Liver (tissue), 8 donors: ENCODE measurements at regions not wholly inside any gene's neighbourhood (a gene's known extent, or its start where the extent isn't known, plus 50 kb on each side); places are given as distances from the start of the nearest gene placed in this dataset.

Source experiments
- DNase-seq: peaks from one replicate; pipeline ENCODE4 v3.0.0-alpha.2; 2017; ENCODE audit warnings: low spot score
- H3K27ac ChIP-seq, 2 donors: one replicate each; pipeline ENCODE4 v1.7.0; 2013; ENCODE audit warnings: inconsistent platforms in 2 of 2, low read length in 2 of 2, control low read depth in 1 of 2, low read depth in 1 of 2, mild to moderate bottlenecking in 1 of 2
- H3K27me3 ChIP-seq, 4 donors: one replicate each; pipeline versions ENCODE4 v1.6.1 to v1.7.0; 2013; ENCODE audit warnings: low read length in 3 of 4, inconsistent platforms in 1 of 4, mild to moderate bottlenecking in 1 of 4, moderate library complexity in 1 of 4; ENCODE audit not compliant: control insufficient read depth in 4 of 4, insufficient read depth in 4 of 4
- H3K36me3 ChIP-seq, 4 donors: one replicate each; pipeline versions ENCODE4 v1.6.1 to v1.7.0; 2013; ENCODE audit warnings: low read length in 3 of 4, mild to moderate bottlenecking in 3 of 4, low read depth in 1 of 4, moderate library complexity in 1 of 4; ENCODE audit not compliant: control insufficient read depth in 4 of 4, insufficient read depth in 3 of 4
- H3K4me1 ChIP-seq, 4 donors: one replicate each; pipeline versions ENCODE4 v1.6.1 to v1.7.0; 2013; ENCODE audit warnings: low read length in 3 of 4, mild to moderate bottlenecking in 3 of 4, moderate library complexity in 1 of 4; ENCODE audit not compliant: control insufficient read depth in 4 of 4, insufficient read depth in 4 of 4
- H3K4me3 ChIP-seq, 3 donors: one replicate each; pipeline versions ENCODE4 v1.6.1 to v1.7.0; 2013; ENCODE audit warnings: low read length in 3 of 3, control low read depth in 1 of 3, low read depth in 1 of 3, mild to moderate bottlenecking in 1 of 3
- H3K9ac ChIP-seq, 2 donors: one replicate each; pipeline ENCODE4 v1.7.0; 2013; ENCODE audit warnings: low read length in 2 of 2, mild to moderate bottlenecking in 2 of 2, moderate library complexity in 2 of 2, control low read depth in 1 of 2, low read depth in 1 of 2
- H3K9me3 ChIP-seq, 4 donors: one replicate each; pipeline versions ENCODE4 v1.6.1 to v1.7.0; 2013; ENCODE audit warnings: low read length in 3 of 4; ENCODE audit not compliant: control insufficient read depth in 4 of 4
- EGR1 ChIP-seq, 2 donors: IDR thresholded peaks; 2 replicates each; pipeline ENCODE4 v1.6.1; 2016 to 2018; ENCODE audit warnings: antibody characterized with exemption in 2 of 2, low read depth in 2 of 2
- FOXA1 ChIP-seq: IDR thresholded peaks from 2 replicates; pipeline ENCODE4 v1.6.1; 2016; ENCODE audit warnings: antibody characterized with exemption
- GABPA ChIP-seq, 2 donors: IDR thresholded peaks in 1 of 2; conservative IDR thresholded peaks in 1 of 2; 2 replicates each; pipeline ENCODE4 v1.6.1; 2016; ENCODE audit warnings: antibody characterized with exemption in 2 of 2, mild to moderate bottlenecking in 1 of 2, moderate library complexity in 1 of 2
- HNF4A ChIP-seq, 2 donors: conservative IDR thresholded peaks; 2 replicates each; pipeline ENCODE4 v1.6.1; 2016; ENCODE audit warnings: antibody characterized with exemption in 2 of 2, mild to moderate bottlenecking in 2 of 2
- HNF4G ChIP-seq: IDR thresholded peaks from 2 replicates; pipeline ENCODE4 v1.6.1; 2016; ENCODE audit warnings: antibody characterized with exemption
- JUND ChIP-seq, 2 donors: IDR thresholded peaks; 2 replicates each; pipeline ENCODE4 v1.6.1; 2016; ENCODE audit warnings: antibody characterized with exemption in 2 of 2
- NR2F2 ChIP-seq: IDR thresholded peaks from 2 replicates; pipeline ENCODE4 v1.6.1; 2016; ENCODE audit warnings: antibody characterized with exemption
- RAD21 ChIP-seq, 2 donors: IDR thresholded peaks; 2 replicates each; pipeline ENCODE4 v1.6.1; 2016; ENCODE audit warnings: antibody characterized with exemption in 2 of 2, mild to moderate bottlenecking in 2 of 2
- SP1 ChIP-seq: IDR thresholded peaks from 2 replicates; pipeline ENCODE4 v1.6.1; 2018; ENCODE audit warnings: antibody characterized with exemption, mild to moderate bottlenecking
- TAF1 ChIP-seq: conservative IDR thresholded peaks from 2 replicates; pipeline ENCODE4 v1.6.1; 2016; ENCODE audit warnings: antibody characterized with exemption, mild to moderate bottlenecking
- YY1 ChIP-seq: IDR thresholded peaks from 2 replicates; pipeline ENCODE4 v1.6.1; 2016; ENCODE audit warnings: antibody characterized with exemption, mild to moderate bottlenecking
- WGBS: extraction: QIAGEN DNeasy Blood & Tissue Kit; methylation state at CpG from one replicate; pipeline ENCODE4 v1.1.7; 2013; 5-methylcytosine and 5-hydroxymethylcytosine counted together
- TF ChIP-seq, protein P1 (sequence below): IDR thresholded peaks from 2 replicates; pipeline ENCODE4 v1.6.1; 2016; ENCODE audit warnings: antibody characterized with exemption
- TF ChIP-seq, protein P2 (sequence below): fragments of 150-350 bp; IDR thresholded peaks from 2 replicates; pipeline ENCODE4 v1.5.1; 2017; ENCODE audit warnings: improper control_type of control experiment, low read depth, low read length; ENCODE audit not compliant: missing input control
- TF ChIP-seq, protein P3 (sequence below): IDR thresholded peaks from 2 replicates; pipeline ENCODE4 v1.6.1; 2016; ENCODE audit warnings: antibody characterized with exemption, mild to moderate bottlenecking
- TF ChIP-seq, protein P4 (sequence below): IDR thresholded peaks from 2 replicates; pipeline ENCODE4 v1.6.1; 2016; ENCODE audit warnings: antibody characterized with exemption
- TF ChIP-seq, protein P5 (sequence below): IDR thresholded peaks from 2 replicates; pipeline ENCODE4 v1.6.1; 2016; ENCODE audit warnings: antibody characterized with exemption
- donor health status: healthy.
- donor health status: healthy.
- donor health status: healthy.
- donor health status: healthy.
- donor health status: healthy.

DNA sequence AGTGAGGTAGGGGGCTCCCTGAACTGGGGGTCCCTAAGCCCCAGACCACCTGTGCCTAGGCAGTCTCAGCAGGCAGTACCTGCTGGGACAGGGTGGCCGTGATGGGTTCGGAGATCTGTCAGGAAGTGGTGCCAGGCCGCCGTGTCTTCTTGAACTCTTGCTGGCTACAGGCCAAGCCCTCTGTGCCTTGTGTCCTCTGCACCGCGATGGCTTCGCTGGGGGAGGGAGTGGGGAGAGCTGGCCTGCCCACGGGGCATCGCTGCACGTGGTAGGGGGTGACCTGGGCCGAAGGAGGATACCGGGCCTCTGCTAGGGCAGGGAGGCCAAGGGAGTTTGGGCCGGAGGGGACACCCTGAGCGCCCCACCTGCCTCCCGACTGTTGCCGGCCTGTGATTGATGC is 96.7 kb upstream of the NKX1-1 start:
- H3K4me3 ChIP-seq = no peak overlapping the region
- peaks cover 0 to 2% (median 0%) of the 10 kb centered on the region in 4 donors for H3K27me3 ChIP-seq
- H3K9ac ChIP-seq = no peak overlapping the region
- no peaks in the 10 kb centered on the region for H3K4me1 ChIP-seq
- 76% methylated on average over 16 of the region's 16 CpGs for WGBS
- DNase-seq = no peak
- no peak overlapping the region for H3K27ac ChIP-seq
- H3K36me3 ChIP-seq = no peaks in the 10 kb centered on the region
- no peaks in the 10 kb centered on the region for H3K9me3 ChIP-seq
- TF ChIP-seq EGR1 (IDR thresholded peaks at IDR 0.05; ENCODE audit: low read depth in 2 of 2) (no peak), NR2F2 (no peak), TAF1 (no peak), HNF4A (conservative IDR thresholded peaks at IDR 0.05) (no peak)
- TF ChIP-seq, protein P1, sequence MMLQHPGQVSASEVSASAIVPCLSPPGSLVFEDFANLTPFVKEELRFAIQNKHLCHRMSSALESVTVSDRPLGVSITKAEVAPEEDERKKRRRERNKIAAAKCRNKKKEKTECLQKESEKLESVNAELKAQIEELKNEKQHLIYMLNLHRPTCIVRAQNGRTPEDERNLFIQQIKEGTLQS = no peak

DNA sequence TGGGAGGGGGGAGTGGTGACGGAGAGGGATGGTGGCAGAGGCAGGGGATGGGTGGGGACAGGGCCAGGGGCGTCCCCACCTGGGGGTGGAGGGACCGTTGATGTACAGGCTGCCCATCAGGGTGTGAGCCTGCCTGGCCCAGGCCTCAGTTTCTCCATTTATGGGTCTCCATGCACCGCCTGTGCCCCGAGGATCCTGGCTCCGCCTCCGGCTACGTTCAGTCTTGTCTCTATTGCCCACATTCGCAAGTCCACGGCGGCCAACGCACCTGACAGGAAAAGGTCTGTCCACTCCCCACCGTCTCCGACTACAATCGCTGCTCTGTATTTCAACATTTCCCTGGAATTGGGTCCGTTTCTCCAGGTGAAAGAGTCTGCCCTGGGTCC is 96.3 kb upstream of the NKX1-1 start:
- Histone ChIP-seq H3K9me3 (no peaks in the 10 kb centered on the region), H3K9ac (no peak overlapping the region), H3K27me3 (peaks cover 0 to 2% (median 0%) of the 10 kb centered on the region in 4 donors), H3K27ac (no peak overlapping the region), H3K4me3 (no peak overlapping the region), H3K36me3 (no peaks in the 10 kb centered on the region), H3K4me1 (no peaks in the 10 kb centered on the region)
- TF ChIP-seq JUND (IDR thresholded peaks at IDR 0.05) (no peak), RAD21 (IDR thresholded peaks at IDR 0.05) (no peak), HNF4G (no peak), SP1 (no peak), EGR1 (IDR thresholded peaks at IDR 0.05; ENCODE audit: low read depth in 2 of 2) (no peak), GABPA (IDR thresholded peaks at IDR 0.05 in 1 of 2, conservative IDR thresholded peaks at IDR 0.05 in 1 of 2) (no peak), TAF1 (no peak), YY1 (no peak), FOXA1 (no peak)
- TF ChIP-seq, protein P2, sequence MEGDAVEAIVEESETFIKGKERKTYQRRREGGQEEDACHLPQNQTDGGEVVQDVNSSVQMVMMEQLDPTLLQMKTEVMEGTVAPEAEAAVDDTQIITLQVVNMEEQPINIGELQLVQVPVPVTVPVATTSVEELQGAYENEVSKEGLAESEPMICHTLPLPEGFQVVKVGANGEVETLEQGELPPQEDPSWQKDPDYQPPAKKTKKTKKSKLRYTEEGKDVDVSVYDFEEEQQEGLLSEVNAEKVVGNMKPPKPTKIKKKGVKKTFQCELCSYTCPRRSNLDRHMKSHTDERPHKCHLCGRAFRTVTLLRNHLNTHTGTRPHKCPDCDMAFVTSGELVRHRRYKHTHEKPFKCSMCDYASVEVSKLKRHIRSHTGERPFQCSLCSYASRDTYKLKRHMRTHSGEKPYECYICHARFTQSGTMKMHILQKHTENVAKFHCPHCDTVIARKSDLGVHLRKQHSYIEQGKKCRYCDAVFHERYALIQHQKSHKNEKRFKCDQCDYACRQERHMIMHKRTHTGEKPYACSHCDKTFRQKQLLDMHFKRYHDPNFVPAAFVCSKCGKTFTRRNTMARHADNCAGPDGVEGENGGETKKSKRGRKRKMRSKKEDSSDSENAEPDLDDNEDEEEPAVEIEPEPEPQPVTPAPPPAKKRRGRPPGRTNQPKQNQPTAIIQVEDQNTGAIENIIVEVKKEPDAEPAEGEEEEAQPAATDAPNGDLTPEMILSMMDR = no peak
- TF ChIP-seq, protein P3, sequence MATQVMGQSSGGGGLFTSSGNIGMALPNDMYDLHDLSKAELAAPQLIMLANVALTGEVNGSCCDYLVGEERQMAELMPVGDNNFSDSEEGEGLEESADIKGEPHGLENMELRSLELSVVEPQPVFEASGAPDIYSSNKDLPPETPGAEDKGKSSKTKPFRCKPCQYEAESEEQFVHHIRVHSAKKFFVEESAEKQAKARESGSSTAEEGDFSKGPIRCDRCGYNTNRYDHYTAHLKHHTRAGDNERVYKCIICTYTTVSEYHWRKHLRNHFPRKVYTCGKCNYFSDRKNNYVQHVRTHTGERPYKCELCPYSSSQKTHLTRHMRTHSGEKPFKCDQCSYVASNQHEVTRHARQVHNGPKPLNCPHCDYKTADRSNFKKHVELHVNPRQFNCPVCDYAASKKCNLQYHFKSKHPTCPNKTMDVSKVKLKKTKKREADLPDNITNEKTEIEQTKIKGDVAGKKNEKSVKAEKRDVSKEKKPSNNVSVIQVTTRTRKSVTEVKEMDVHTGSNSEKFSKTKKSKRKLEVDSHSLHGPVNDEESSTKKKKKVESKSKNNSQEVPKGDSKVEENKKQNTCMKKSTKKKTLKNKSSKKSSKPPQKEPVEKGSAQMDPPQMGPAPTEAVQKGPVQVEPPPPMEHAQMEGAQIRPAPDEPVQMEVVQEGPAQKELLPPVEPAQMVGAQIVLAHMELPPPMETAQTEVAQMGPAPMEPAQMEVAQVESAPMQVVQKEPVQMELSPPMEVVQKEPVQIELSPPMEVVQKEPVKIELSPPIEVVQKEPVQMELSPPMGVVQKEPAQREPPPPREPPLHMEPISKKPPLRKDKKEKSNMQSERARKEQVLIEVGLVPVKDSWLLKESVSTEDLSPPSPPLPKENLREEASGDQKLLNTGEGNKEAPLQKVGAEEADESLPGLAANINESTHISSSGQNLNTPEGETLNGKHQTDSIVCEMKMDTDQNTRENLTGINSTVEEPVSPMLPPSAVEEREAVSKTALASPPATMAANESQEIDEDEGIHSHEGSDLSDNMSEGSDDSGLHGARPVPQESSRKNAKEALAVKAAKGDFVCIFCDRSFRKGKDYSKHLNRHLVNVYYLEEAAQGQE = no peak
- TF ChIP-seq, protein P1 = no peak
- TF ChIP-seq, protein P4, sequence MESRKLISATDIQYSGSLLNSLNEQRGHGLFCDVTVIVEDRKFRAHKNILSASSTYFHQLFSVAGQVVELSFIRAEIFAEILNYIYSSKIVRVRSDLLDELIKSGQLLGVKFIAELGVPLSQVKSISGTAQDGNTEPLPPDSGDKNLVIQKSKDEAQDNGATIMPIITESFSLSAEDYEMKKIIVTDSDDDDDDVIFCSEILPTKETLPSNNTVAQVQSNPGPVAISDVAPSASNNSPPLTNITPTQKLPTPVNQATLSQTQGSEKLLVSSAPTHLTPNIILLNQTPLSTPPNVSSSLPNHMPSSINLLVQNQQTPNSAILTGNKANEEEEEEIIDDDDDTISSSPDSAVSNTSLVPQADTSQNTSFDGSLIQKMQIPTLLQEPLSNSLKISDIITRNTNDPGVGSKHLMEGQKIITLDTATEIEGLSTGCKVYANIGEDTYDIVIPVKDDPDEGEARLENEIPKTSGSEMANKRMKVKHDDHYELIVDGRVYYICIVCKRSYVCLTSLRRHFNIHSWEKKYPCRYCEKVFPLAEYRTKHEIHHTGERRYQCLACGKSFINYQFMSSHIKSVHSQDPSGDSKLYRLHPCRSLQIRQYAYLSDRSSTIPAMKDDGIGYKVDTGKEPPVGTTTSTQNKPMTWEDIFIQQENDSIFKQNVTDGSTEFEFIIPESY = no peak
- TF ChIP-seq, protein P5, sequence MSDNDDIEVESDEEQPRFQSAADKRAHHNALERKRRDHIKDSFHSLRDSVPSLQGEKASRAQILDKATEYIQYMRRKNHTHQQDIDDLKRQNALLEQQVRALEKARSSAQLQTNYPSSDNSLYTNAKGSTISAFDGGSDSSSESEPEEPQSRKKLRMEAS = no peak
- no peak for DNase-seq
- WGBS = 85% methylated on average over 16 of the region's 16 CpGs
